Endothelial cell of umbilical vein (primary cell): ENCODE measurements at regions not wholly inside any gene's neighbourhood (a gene's known extent, or its start where the extent isn't known, plus 50 kb on each side); places are given as distances from the start of the nearest gene placed in this dataset.

Experiments
- BruUV-seq: library from RNA; stranded (reverse); fragments of 400-500 nt; replicated peaks from 2 replicates; lab custom pipeline; 2021; lab: Mats Ljungman, UMichigan
- CTCF ChIA-PET: fragments of 300-600, 350-600 bp; sonication (Branson Sonifier 250); formaldehyde crosslinking; loops from one replicate; lab custom pipeline; 2021; ENCODE audit warnings: antibody characterized with exemption, inconsistent platforms; lab: Charles Lee
- POLR2A ChIA-PET: fragments of 300-600, 350-600 bp; sonication (Branson Sonifier 250); formaldehyde crosslinking; loops from one replicate; lab custom pipeline; 2021; ENCODE audit warnings: antibody characterized with exemption, inconsistent platforms; lab: Charles Lee
- DNase-seq: peaks from one replicate; pipeline ENCODE4 v3.0.0-alpha.2; 2011; ENCODE audit warnings: low read depth, low spot score
- FAIRE-seq: peaks from 2 replicates; lab custom pipeline; 2011; peaks lifted over from hg19 to GRCh38; lab: Jason Lieb, UNC
- H2AFZ ChIP-seq: 2 replicates; pipeline ENCODE4 v1.6.0; 2012; ENCODE audit warnings: low read depth, low read length, control low read depth, inconsistent platforms
- H3K27ac ChIP-seq: 2 replicates; pipeline ENCODE4 v1.5.1; 2011; ENCODE audit warnings: low read depth, mild to moderate bottlenecking, control low read depth, low read length, moderate library complexity; ENCODE audit not compliant: insufficient read depth
- H3K27me3 ChIP-seq, 2 experiments: 2 replicates each; pipeline versions ENCODE4 v1.6.0 to v1.6.1; 2011; ENCODE audit warnings: low read length in 2 of 2, mixed read lengths in 1 of 2; ENCODE audit not compliant: control insufficient read depth in 2 of 2, insufficient read depth in 2 of 2
- H3K36me3 ChIP-seq, 2 experiments: 2 replicates in 1 of 2; 3 replicates in 1 of 2; pipeline ENCODE4 v1.5.1; 2011; ENCODE audit warnings: low read length in 2 of 2, mild to moderate bottlenecking in 1 of 2, moderate library complexity in 1 of 2; ENCODE audit not compliant: control insufficient read depth in 2 of 2, insufficient read depth in 2 of 2; ENCODE audit errors: extremely low read depth in 1 of 2
- H3K4me1 ChIP-seq: 3 replicates; pipeline ENCODE4 v1.5.1; 2011; ENCODE audit warnings: mild to moderate bottlenecking, low read length; ENCODE audit not compliant: control insufficient read depth, insufficient read depth; ENCODE audit errors: extremely low read depth
- H3K4me2 ChIP-seq: 2 replicates; pipeline ENCODE4 v1.6.1; 2011; ENCODE audit warnings: low read length, control low read depth, mixed read lengths; ENCODE audit not compliant: insufficient read depth
- H3K4me3 ChIP-seq, 3 experiments: fragments of 200-600 bp in 1 of 3; sonication (generic), shearing (Covaris generic) in 1 of 3; replicated peaks in 1 of 3; 2 replicates each; pipeline ENCODE4 v1.5.1; 2011 to 2016; ENCODE audit warnings: control low read depth in 3 of 3, low read length in 3 of 3, mild to moderate bottlenecking in 2 of 3, inconsistent platforms in 1 of 3, low read depth in 1 of 3, moderate library complexity in 1 of 3; ENCODE audit not compliant: insufficient read depth in 1 of 3
- H3K79me2 ChIP-seq: 2 replicates; pipeline ENCODE4 v1.6.0; 2012; ENCODE audit warnings: low read length, inconsistent platforms; ENCODE audit not compliant: control insufficient read depth, insufficient read depth
- H3K9ac ChIP-seq: replicated peaks from 2 replicates; pipeline ENCODE3; 2011; ENCODE audit warnings: low read length, control low read depth; ENCODE audit not compliant: insufficient read depth; ENCODE audit errors: extremely low read depth
- H3K9me1 ChIP-seq: replicated peaks from 3 replicates; pipeline ENCODE4 v1.6.0; 2011; ENCODE audit warnings: mild to moderate bottlenecking, low read length; ENCODE audit not compliant: control insufficient read depth, insufficient read depth; ENCODE audit errors: extremely low read depth
- H3K9me3 ChIP-seq: replicated peaks from 2 replicates; pipeline ENCODE4 v1.5.1; 2012; ENCODE audit warnings: low read length, inconsistent platforms; ENCODE audit not compliant: control insufficient read depth, insufficient read depth
- H4K20me1 ChIP-seq: replicated peaks from 2 replicates; pipeline ENCODE3; 2011; ENCODE audit warnings: mild to moderate bottlenecking, low read length; ENCODE audit not compliant: control insufficient read depth, insufficient read depth; ENCODE audit errors: extremely low read depth
- EZH2 ChIP-seq: IDR thresholded peaks from 2 replicates; pipeline ENCODE4 v1.6.1; 2012; ENCODE audit warnings: borderline replicate concordance, low read depth, mild to moderate bottlenecking, moderate library complexity, low read length, inconsistent platforms; ENCODE audit not compliant: severe bottlenecking
- FOS ChIP-seq: IDR thresholded peaks from 2 replicates; pipeline ENCODE4 v1.6.1; 2011; ENCODE audit warnings: mild to moderate bottlenecking, low read length, moderate library complexity, borderline replicate concordance; ENCODE audit not compliant: insufficient read depth
- GATA2 ChIP-seq: IDR thresholded peaks from 2 replicates; pipeline ENCODE4 v1.7.0; 2011; ENCODE audit warnings: low read depth, mild to moderate bottlenecking, moderate library complexity, mixed read lengths, low read length; ENCODE audit not compliant: insufficient read length, insufficient read depth
- JUN ChIP-seq: IDR thresholded peaks from 2 replicates; pipeline ENCODE4 v1.6.1; 2011; ENCODE audit warnings: borderline replicate concordance, low read depth; ENCODE audit not compliant: insufficient read length, insufficient read depth
- MAX ChIP-seq: IDR thresholded peaks from 2 replicates; pipeline ENCODE4 v1.6.1; 2011; ENCODE audit not compliant: insufficient read depth, insufficient read length
- MYC ChIP-seq: IDR thresholded peaks from one replicate; pipeline ENCODE4 v1.6.1; 2011; ENCODE audit warnings: mild to moderate bottlenecking, low read depth, low read length
- POLR2A ChIP-seq: IDR thresholded peaks from 2 replicates; pipeline ENCODE4 v1.6.1; 2012; ENCODE audit warnings: low read depth, mild to moderate bottlenecking, control low read depth, low read length
- POLR2AphosphoS5 ChIP-seq: IDR thresholded peaks from 2 replicates; pipeline ENCODE4 v1.6.1; 2012; ENCODE audit warnings: low read depth, mild to moderate bottlenecking, control low read depth, low read length, moderate library complexity; ENCODE audit not compliant: insufficient read depth
- dilution Hi-C: fragments of 300-500 bp; cut with MboI; formaldehyde crosslinking; loops from one replicate; pipeline ENCODE4 v1.15.0; 2019; ENCODE audit warnings: low sequenced_read_pairs; ENCODE audit not compliant: extremely low pct_ligation_motif_present
- intact Hi-C: fragments of 100-400 bp; cut with micrococcal nuclease; formaldehyde crosslinking; loops from one replicate; pipeline ENCODE4 v1.10.0; 2022
- TF ChIP-seq, protein P1 (sequence below), 2 donors: IDR thresholded peaks; 1 replicate in 1 of 2; 2 replicates in 1 of 2; pipeline ENCODE4 v1.5.1; 2011; ENCODE audit warnings: low read length in 2 of 2, mild to moderate bottlenecking in 2 of 2, moderate library complexity in 2 of 2, control low read depth in 1 of 2, inconsistent platforms in 1 of 2, low read depth in 1 of 2; ENCODE audit not compliant: insufficient read depth in 1 of 2; ENCODE audit errors: extremely low read depth in 1 of 2

GRCh38 chr12:82097438-82097837 lies 260.7 kb downstream of the CCDC59 start:
- POLR2A ChIA-PET: no interaction called here
- TF ChIP-seq, protein P1, sequence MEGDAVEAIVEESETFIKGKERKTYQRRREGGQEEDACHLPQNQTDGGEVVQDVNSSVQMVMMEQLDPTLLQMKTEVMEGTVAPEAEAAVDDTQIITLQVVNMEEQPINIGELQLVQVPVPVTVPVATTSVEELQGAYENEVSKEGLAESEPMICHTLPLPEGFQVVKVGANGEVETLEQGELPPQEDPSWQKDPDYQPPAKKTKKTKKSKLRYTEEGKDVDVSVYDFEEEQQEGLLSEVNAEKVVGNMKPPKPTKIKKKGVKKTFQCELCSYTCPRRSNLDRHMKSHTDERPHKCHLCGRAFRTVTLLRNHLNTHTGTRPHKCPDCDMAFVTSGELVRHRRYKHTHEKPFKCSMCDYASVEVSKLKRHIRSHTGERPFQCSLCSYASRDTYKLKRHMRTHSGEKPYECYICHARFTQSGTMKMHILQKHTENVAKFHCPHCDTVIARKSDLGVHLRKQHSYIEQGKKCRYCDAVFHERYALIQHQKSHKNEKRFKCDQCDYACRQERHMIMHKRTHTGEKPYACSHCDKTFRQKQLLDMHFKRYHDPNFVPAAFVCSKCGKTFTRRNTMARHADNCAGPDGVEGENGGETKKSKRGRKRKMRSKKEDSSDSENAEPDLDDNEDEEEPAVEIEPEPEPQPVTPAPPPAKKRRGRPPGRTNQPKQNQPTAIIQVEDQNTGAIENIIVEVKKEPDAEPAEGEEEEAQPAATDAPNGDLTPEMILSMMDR (IDR thresholded peaks at IDR 0.05; ENCODE audit: extremely low read depth in 1 of 2, insufficient read depth in 1 of 2, low read depth in 1 of 2, low read length in 2 of 2): no peak
- TF ChIP-seq EZH2 (no peak), POLR2AphosphoS5 (no peak), MYC (no peak), GATA2 (no peak), FOS (no peak), JUN (no peak), POLR2A (no peak), MAX (no peak)
- H2AFZ ChIP-seq: no peak overlapping the region
- no peaks in the 10 kb centered on the region for H3K9me1 ChIP-seq
- H3K27me3 ChIP-seq: no peaks in the 10 kb centered on the region
- no peaks in the 10 kb centered on the region for H3K9me3 ChIP-seq
- dilution Hi-C loops: no loop called here
- no peaks in the 10 kb centered on the region for H3K79me2 ChIP-seq
- H3K4me2 ChIP-seq: no peak overlapping the region
- intact Hi-C loops: no loop called here
- H3K36me3 ChIP-seq: no peaks in the 10 kb centered on the region
- no peak overlapping the region for H3K27ac ChIP-seq
- no peaks in the 10 kb centered on the region for H4K20me1 ChIP-seq
- no peaks in the 10 kb centered on the region for H3K4me1 ChIP-seq
- DNase-seq: no peak
- no peak overlapping the region for H3K4me3 ChIP-seq
- FAIRE-seq: no peak
- no peak overlapping the region for H3K9ac ChIP-seq
- CTCF ChIA-PET: no interaction called here
- no TSS peak for BruUV-seq
